ENCODE measurements at regions not wholly inside any gene's neighbourhood (a gene's known extent, or its start where the extent isn't known, plus 50 kb on each side); places are given as distances from the start of the nearest gene placed in this dataset.

- TF ChIP-seq YY1 (IDR thresholded peaks at IDR 0.05; ENCODE audit: low read depth) (no peak), CEBPB (IDR thresholded peaks at IDR 0.05) (no peak), NFIC (IDR thresholded peaks at IDR 0.05) (peak; percentile 36), TCF12 (IDR thresholded peaks at IDR 0.05; ENCODE audit: low read depth) (no peak), TEAD4 (IDR thresholded peaks at IDR 0.05) (no peak)
Observed at GRCh38 chr6:4610256-4610655, 165.9 kb upstream of the CDYL start.
